Fibroblast of lung (primary cell): ENCODE measurements at regions not wholly inside any gene's neighbourhood (a gene's known extent, or its start where the extent isn't known, plus 50 kb on each side); places are given as distances from the start of the nearest gene placed in this dataset.

Experiments
- CTCF ChIP-seq, 2 donors: IDR thresholded peaks in 1 of 2; conservative IDR thresholded peaks in 1 of 2; 1 replicate in 1 of 2; 2 replicates in 1 of 2; pipeline ENCODE4 v1.5.1; 2011 to 2012; ENCODE audit warnings: low read length in 2 of 2, control low read depth in 1 of 2, inconsistent platforms in 1 of 2, low read depth in 1 of 2, mild to moderate bottlenecking in 1 of 2
- EZH2 ChIP-seq: IDR thresholded peaks from 2 replicates; pipeline ENCODE4 v1.5.1; 2012; ENCODE audit warnings: low read length, control low read depth, mild to moderate bottlenecking; ENCODE audit errors: missing control alignments

DNA sequence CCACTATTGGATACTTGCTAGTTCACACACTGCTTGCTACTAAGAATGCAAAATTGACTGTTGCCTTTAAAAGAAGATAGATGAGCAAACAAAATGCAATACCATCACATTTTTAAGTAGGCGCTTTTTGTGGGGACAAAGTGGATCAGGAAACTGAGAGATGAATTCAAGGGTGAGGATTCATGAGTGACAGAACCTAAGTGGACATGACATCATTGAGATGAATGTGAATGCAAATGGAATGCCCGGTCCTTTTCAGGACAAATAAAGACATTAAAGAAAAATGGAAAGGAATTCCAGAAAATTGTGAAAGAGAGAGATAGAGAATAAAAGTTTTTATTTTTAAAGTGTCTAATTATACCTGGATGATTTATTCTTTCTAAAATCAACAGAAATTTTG, 106.3 kb upstream of the AKR1E2 start:
- TF ChIP-seq CTCF (conservative IDR thresholded peaks at IDR 0.05 in 1 of 2, IDR thresholded peaks at IDR 0.05 in 1 of 2; ENCODE audit: low read depth in 1 of 2, low read length in 2 of 2) (no peak), EZH2 (no peak)
